Stimulated activated CD8-positive, alpha-beta memory T cell treated with anti-CD3 and anti-CD28 coated beads, Interleukin-15, amount 100 ng/mL, for 4 hours (primary cell): ENCODE measurements at regions not wholly inside any gene's neighbourhood (a gene's known extent, or its start where the extent isn't known, plus 50 kb on each side); places are given as distances from the start of the nearest gene placed in this dataset.
"Not testable (repeated sequence)": the region's sequence is repeated elsewhere in the genome, so short reads cannot be mapped to it uniquely, and the experiment has no call there.

Experiments
- DNase-seq, 2 donors: peaks; one replicate each; pipeline ENCODE4 v3.0.0-alpha.2; 2020; ENCODE audit warnings: low read depth in 2 of 2

- DNase-seq = no peak
These were observed 156.3 kb downstream of the VSIG4 start for GRCh38 chrX:65883556-65883955.

- no peak for DNase-seq
These were observed 159.7 kb downstream of the VSIG4 start for GRCh38 chrX:65879977-65880799.

GRCh38 chrX:65878456-65878855, 161.4 kb downstream of the VSIG4 start:
- DNase-seq = no peak

GRCh38 chrX:65877953-65878352, 161.9 kb downstream of the VSIG4 start:
- DNase-seq = no peak

- not testable (repeated sequence) for DNase-seq
These were observed 164.3 kb downstream of the VSIG4 start for GRCh38 chrX:65875614-65876013.

- no peak for DNase-seq
These were observed 165.1 kb downstream of the VSIG4 start for GRCh38 chrX:65874765-65875164.

- no peak for DNase-seq
These were observed 165.8 kb downstream of the VSIG4 start for GRCh38 chrX:65874110-65874509.

GRCh38 chrX:65873385-65873784, 166.5 kb downstream of the VSIG4 start:
- no peak for DNase-seq

- DNase-seq = no peak
These were observed 168.1 kb downstream of the VSIG4 start for GRCh38 chrX:65871671-65872311.

GRCh38 chrX:65870544-65870943, 169.3 kb downstream of the VSIG4 start:
- not testable (repeated sequence) for DNase-seq

GRCh38 chrX:65866773-65867172, 173.1 kb downstream of the VSIG4 start:
- no peak for DNase-seq

GRCh38 chrX:65866146-65866545, 173.7 kb downstream of the VSIG4 start:
- no peak for DNase-seq

- no peak for DNase-seq
These were observed 177.2 kb downstream of the VSIG4 start for GRCh38 chrX:65862638-65863037.

- DNase-seq = no peak
These were observed 180.6 kb downstream of the VSIG4 start for GRCh38 chrX:65859299-65859698.

GRCh38 chrX:65854437-65854836, 185.4 kb downstream of the VSIG4 start:
- DNase-seq = not testable (repeated sequence)

- not testable (repeated sequence) for DNase-seq
These were observed 183.9 kb downstream of the MSN start for GRCh38 chrX:65851306-65851705.

GRCh38 chrX:65850821-65851220, 183.4 kb downstream of the MSN start:
- not testable (repeated sequence) for DNase-seq

- no peak for DNase-seq
These were observed 179.5 kb downstream of the MSN start for GRCh38 chrX:65846974-65847373.

- no peak for DNase-seq
These were observed 173.8 kb downstream of the MSN start for GRCh38 chrX:65841263-65841662.

- DNase-seq = no peak
These were observed 171.2 kb downstream of the MSN start for GRCh38 chrX:65838674-65839073.

- DNase-seq = no peak
These were observed 170.6 kb downstream of the MSN start for GRCh38 chrX:65837875-65838549.

GRCh38 chrX:65831268-65831667, 163.8 kb downstream of the MSN start:
- no peak for DNase-seq

- no peak for DNase-seq
These were observed 161.1 kb downstream of the MSN start for GRCh38 chrX:65828599-65828998.
